ENCODE measurements at regions not wholly inside any gene's neighbourhood (a gene's known extent, or its start where the extent isn't known, plus 50 kb on each side); places are given as distances from the start of the nearest gene placed in this dataset.

- WGBS, 2 donors: 59 to 70% methylated on average over 5 of the region's 5 CpGs
- Histone ChIP-seq H3K4me3 (no peak overlapping the region), H3K27ac (no peak overlapping the region), H3K4me1 (no peaks in the 10 kb centered on the region), H3K9me3 (no peaks in the 10 kb centered on the region), H3K27me3 (no peaks in the 10 kb centered on the region), H3K36me3 (no peaks in the 10 kb centered on the region)
- DNase-seq (no peak), ATAC-seq (no peak), FAIRE-seq (no peak)
- intact Hi-C loops (cut with DNase I): no loop called here
- no peak for TF ChIP-seq CTCF (IDR thresholded peaks at IDR 0.05)
Measured at GRCh38 chr7:131932271-131932670, 375.8 kb upstream of the PODXL start.

- H3K27me3 ChIP-seq: no peaks in the 10 kb centered on the region
- H3K36me3 ChIP-seq: no peaks in the 10 kb centered on the region
- intact Hi-C loops (cut with DNase I): no loop called here
- no peak for TF ChIP-seq CTCF (IDR thresholded peaks at IDR 0.05)
- WGBS, 2 donors: 42 to 43% methylated on average over 5 of the region's 5 CpGs
- no peak overlapping the region for H3K4me3 ChIP-seq
- no peak overlapping the region for H3K27ac ChIP-seq
- ATAC-seq: no peak
- no peaks in the 10 kb centered on the region for H3K9me3 ChIP-seq
- no peak for DNase-seq
- FAIRE-seq: no peak
- no peaks in the 10 kb centered on the region for H3K4me1 ChIP-seq
Measured at GRCh38 chr7:131931370-131931769, 374.9 kb upstream of the PODXL start.

GRCh38 chr7:131929632-131930031 lies 373.2 kb upstream of the PODXL start:
- ATAC-seq (no peak), FAIRE-seq (no peak), DNase-seq (no peak)
- Histone ChIP-seq H3K36me3 (no peaks in the 10 kb centered on the region), H3K9me3 (no peaks in the 10 kb centered on the region), H3K27ac (no peak overlapping the region), H3K4me1 (no peaks in the 10 kb centered on the region), H3K27me3 (no peaks in the 10 kb centered on the region), H3K4me3 (no peak overlapping the region)
- TF ChIP-seq CTCF (IDR thresholded peaks at IDR 0.05): no peak
- intact Hi-C loops (cut with DNase I): no loop called here

GRCh38 chr7:131927770-131928423 lies 371.5 kb upstream of the PODXL start:
- no peak for ATAC-seq
- Histone ChIP-seq H3K36me3 (no peaks in the 10 kb centered on the region), H3K4me1 (no peaks in the 10 kb centered on the region), H3K27me3 (no peaks in the 10 kb centered on the region), H3K27ac (no peak overlapping the region), H3K9me3 (no peaks in the 10 kb centered on the region), H3K4me3 (no peak overlapping the region)
- WGBS, 2 donors: 67 to 72% methylated on average over 12 of the region's 12 CpGs
- TF ChIP-seq CTCF (IDR thresholded peaks at IDR 0.05): no peak
- intact Hi-C loops (cut with DNase I): no loop called here
- no peak for FAIRE-seq
- no peak for DNase-seq

- intact Hi-C loops (cut with DNase I): no loop called here
Measured at GRCh38 chr7:131925636-131926035, 369.2 kb upstream of the PODXL start.

More at GRCh38 chr7:131925636-131926035, 369.2 kb upstream of the PODXL start:
- FAIRE-seq (no peak), DNase-seq (no peak), ATAC-seq (no peak)
- no peak for TF ChIP-seq CTCF (IDR thresholded peaks at IDR 0.05)
- Histone ChIP-seq H3K27ac (no peak overlapping the region), H3K27me3 (no peaks in the 10 kb centered on the region), H3K36me3 (no peaks in the 10 kb centered on the region), H3K4me1 (no peaks in the 10 kb centered on the region), H3K9me3 (no peaks in the 10 kb centered on the region), H3K4me3 (no peak overlapping the region)

Data from pancreas (tissue), 10 donors.